Gastroesophageal sphincter (tissue), 4 donors: ENCODE measurements at regions not wholly inside any gene's neighbourhood (a gene's known extent, or its start where the extent isn't known, plus 50 kb on each side); places are given as distances from the start of the nearest gene placed in this dataset.
"Not testable (repeated sequence)": the region's sequence is repeated elsewhere in the genome, so short reads cannot be mapped to it uniquely, and the experiment has no call there.

Experiments used
- ATAC-seq: fragments of 150-250 bp; one replicate; pipeline ENCODE4 v1.9.1; 2016; ENCODE audit warnings: mild to moderate bottlenecking, moderate library complexity
- H3K27ac ChIP-seq, 4 donors: fragments of 200-600 bp; sonication (generic) in 3 of 4; 1 replicate in 3 of 4; 2 replicates in 1 of 4; pipeline ENCODE4 v1.5.1; 2016 to 2019
- H3K27me3 ChIP-seq: fragments of 200-600 bp; sonication (generic); one replicate; pipeline ENCODE4 v1.5.1; 2019
- H3K36me3 ChIP-seq, 2 donors: fragments of 200-600 bp; sonication (generic); one replicate each; pipeline ENCODE4 v1.5.1; 2019; ENCODE audit warnings: control low read depth in 1 of 2
- H3K4me1 ChIP-seq, 3 donors: fragments of 200-600 bp; sonication (generic); 1 replicate in 2 of 3; 2 replicates in 1 of 3; pipeline ENCODE4 v1.5.1; 2016 to 2019; ENCODE audit warnings: control low read depth in 2 of 3
- H3K4me3 ChIP-seq, 2 donors: fragments of 200-600 bp; sonication (generic); one replicate each; pipeline ENCODE4 v1.5.1; 2019; ENCODE audit warnings: mild to moderate bottlenecking in 1 of 2, moderate library complexity in 1 of 2
- H3K9me3 ChIP-seq, 3 donors: fragments of 200-600 bp; sonication (generic); one replicate each; pipeline ENCODE4 v1.5.1; 2017 to 2019; ENCODE audit warnings: control low read depth in 2 of 3
- EP300 ChIP-seq: sonication (generic); formaldehyde crosslinking; IDR thresholded peaks from one replicate; pipeline ENCODE4 v1.6.1; 2017; ENCODE audit warnings: antibody characterized with exemption, mild to moderate bottlenecking
- POLR2A ChIP-seq, 2 donors: fragments of 450-650 bp; IDR thresholded peaks; one replicate each; pipeline ENCODE4 v1.6.1; 2017; ENCODE audit warnings: antibody characterized with exemption in 2 of 2, mild to moderate bottlenecking in 2 of 2, moderate library complexity in 1 of 2
- POLR2AphosphoS5 ChIP-seq: sonication (generic); formaldehyde crosslinking; IDR thresholded peaks from one replicate; pipeline ENCODE4 v1.6.1; 2017; ENCODE audit warnings: antibody characterized with exemption
- WGBS, 2 donors: methylation state at CpG; one replicate each; pipeline ENCODE4 v1.1.5; 2018; ENCODE audit warnings: low coverage in 1 of 2; 5-methylcytosine and 5-hydroxymethylcytosine counted together
- TF ChIP-seq, protein P1 (sequence below), 4 experiments: fragments of 200-600 bp in 2 of 4; fragments of 450-650 bp in 2 of 4; sonication (generic) in 1 of 4; IDR thresholded peaks; one replicate each; pipeline ENCODE4 v1.5.1; 2017 to 2019; ENCODE audit warnings: antibody characterized with exemption in 4 of 4, mild to moderate bottlenecking in 2 of 4, moderate library complexity in 2 of 4

- ATAC-seq = no peak
- Histone ChIP-seq H3K27me3 (peaks cover 19% of the 10 kb centered on the region), H3K36me3 (no peaks in the 10 kb centered on the region), H3K9me3 (no peaks in the 10 kb centered on the region), H3K4me3 (no peak overlapping the region), H3K27ac (no peak overlapping the region), H3K4me1 (no peaks in the 10 kb centered on the region)
- 87 to 90% methylated on average over 4 of the region's 4 CpGs for WGBS, 2 donors
- TF ChIP-seq, protein P1, sequence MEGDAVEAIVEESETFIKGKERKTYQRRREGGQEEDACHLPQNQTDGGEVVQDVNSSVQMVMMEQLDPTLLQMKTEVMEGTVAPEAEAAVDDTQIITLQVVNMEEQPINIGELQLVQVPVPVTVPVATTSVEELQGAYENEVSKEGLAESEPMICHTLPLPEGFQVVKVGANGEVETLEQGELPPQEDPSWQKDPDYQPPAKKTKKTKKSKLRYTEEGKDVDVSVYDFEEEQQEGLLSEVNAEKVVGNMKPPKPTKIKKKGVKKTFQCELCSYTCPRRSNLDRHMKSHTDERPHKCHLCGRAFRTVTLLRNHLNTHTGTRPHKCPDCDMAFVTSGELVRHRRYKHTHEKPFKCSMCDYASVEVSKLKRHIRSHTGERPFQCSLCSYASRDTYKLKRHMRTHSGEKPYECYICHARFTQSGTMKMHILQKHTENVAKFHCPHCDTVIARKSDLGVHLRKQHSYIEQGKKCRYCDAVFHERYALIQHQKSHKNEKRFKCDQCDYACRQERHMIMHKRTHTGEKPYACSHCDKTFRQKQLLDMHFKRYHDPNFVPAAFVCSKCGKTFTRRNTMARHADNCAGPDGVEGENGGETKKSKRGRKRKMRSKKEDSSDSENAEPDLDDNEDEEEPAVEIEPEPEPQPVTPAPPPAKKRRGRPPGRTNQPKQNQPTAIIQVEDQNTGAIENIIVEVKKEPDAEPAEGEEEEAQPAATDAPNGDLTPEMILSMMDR (IDR thresholded peaks at IDR 0.05) = no peak
- no peak for TF ChIP-seq EP300
- no peak for TF ChIP-seq POLR2A (IDR thresholded peaks at IDR 0.05)
- TF ChIP-seq POLR2AphosphoS5 = no peak
These were observed 191.3 kb upstream of the IRX5 start for GRCh38 chr16:54739381-54739780.

DNA sequence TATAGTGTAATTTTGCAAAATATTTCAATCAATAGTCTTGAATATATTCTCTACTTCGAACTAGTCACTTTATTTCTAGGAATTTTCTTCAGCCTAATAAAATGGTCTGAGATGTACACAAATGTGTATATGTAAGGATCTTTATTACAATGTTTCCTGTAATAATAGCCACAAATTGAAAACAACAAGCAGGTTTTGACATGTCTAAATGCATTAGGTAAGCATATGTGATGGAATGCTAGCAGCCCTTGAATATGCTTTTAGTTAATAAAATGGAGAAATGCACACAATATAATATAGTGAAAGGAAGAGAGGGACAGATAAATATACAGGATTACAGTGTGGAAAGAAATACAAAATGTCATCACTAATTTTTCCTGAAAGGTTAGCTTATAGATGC, 196.5 kb upstream of the IRX5 start:
- Histone ChIP-seq H3K4me3 (no peak overlapping the region), H3K27ac (no peak overlapping the region), H3K9me3 (no peaks in the 10 kb centered on the region), H3K27me3 (peaks cover 6% of the 10 kb centered on the region), H3K36me3 (no peaks in the 10 kb centered on the region), H3K4me1 (no peaks in the 10 kb centered on the region)
- TF ChIP-seq EP300 = no peak
- TF ChIP-seq, protein P1 (IDR thresholded peaks at IDR 0.05) = no peak
- TF ChIP-seq POLR2AphosphoS5 = no peak
- TF ChIP-seq POLR2A (IDR thresholded peaks at IDR 0.05) = no peak
- ATAC-seq = no peak
- 59 to 89% methylated on average over 1 of the region's 1 CpG for WGBS, 2 donors

DNA sequence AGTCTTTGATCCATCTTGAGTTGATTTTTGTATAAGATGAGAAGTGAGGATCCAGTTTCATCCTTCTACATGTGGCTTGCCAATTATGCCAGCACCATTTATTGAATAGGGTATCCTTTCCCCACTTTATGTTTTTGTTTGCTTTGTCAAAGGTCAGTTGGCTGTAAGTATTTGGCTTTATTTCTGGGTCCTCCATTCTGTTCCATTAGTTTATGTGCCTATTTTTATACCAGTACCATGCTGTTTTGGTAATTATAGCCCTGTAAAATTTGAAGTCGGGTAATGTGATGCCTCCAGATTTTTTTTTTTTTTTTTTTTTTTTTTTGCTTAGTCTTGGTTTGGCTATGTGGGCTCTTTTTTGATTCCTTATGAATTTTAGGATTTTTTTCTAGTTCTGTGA, 203.0 kb upstream of the IRX5 start:
- not testable (repeated sequence) for H3K27ac ChIP-seq, H3K36me3 ChIP-seq

DNA sequence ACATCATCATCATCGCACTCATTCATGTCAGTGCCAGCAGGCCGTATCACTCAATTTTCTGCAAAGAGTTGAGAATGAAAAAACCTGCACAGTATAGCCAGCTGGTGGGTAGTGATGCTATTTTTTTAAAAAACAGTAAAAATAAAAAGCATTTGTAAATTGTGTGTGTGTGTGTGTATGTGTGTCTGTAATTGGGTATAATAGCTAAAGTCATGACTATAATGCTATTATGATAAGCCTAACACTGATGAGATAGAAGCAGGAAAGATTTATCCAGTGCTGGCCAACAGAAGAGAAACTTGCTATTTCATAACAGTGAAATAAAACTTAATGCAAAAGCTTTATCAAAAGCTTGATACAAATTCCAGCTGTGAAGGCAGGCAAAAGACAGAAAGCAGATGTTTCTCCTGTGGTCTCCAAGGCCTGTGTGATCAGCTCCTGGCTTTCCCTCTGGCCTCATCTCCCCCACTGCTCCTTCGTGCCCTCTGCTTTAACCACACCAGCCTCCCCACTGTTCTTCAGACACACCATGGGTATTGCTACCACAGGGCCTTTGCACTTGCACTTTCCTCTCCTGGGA, 206.2 kb upstream of the IRX5 start:
- H3K36me3 ChIP-seq = no peaks in the 10 kb centered on the region
- H3K27ac ChIP-seq = no peak overlapping the region
- TF ChIP-seq POLR2A (IDR thresholded peaks at IDR 0.05) (no peak), EP300 (no peak), POLR2AphosphoS5 (no peak)
- TF ChIP-seq, protein P1 (IDR thresholded peaks at IDR 0.05) = no peak
- 49 to 60% methylated on average over 3 of the region's 3 CpGs for WGBS, 2 donors
- no peak overlapping the region for H3K4me3 ChIP-seq
- H3K4me1 ChIP-seq = no peaks in the 10 kb centered on the region
- no peaks in the 10 kb centered on the region for H3K9me3 ChIP-seq
- H3K27me3 ChIP-seq = peaks cover 8% of the 10 kb centered on the region
- no peak for ATAC-seq

More for the DNA sequence above, 203.0 kb upstream of the IRX5 start:
- H3K4me1 ChIP-seq, H3K4me3 ChIP-seq, ATAC-seq, H3K27me3 ChIP-seq, H3K9me3 ChIP-seq: not testable (repeated sequence)
- 92% methylated on average over 1 of the region's 1 CpG; no CpG with 5 or more reads in 1 of the 2 donors for WGBS, 2 donors

- Histone ChIP-seq H3K4me1 (no peaks in the 10 kb centered on the region), H3K36me3 (no peaks in the 10 kb centered on the region), H3K27ac (no peak overlapping the region), H3K4me3 (no peak overlapping the region), H3K9me3 (no peaks in the 10 kb centered on the region), H3K27me3 (peaks cover 13% of the 10 kb centered on the region)
- TF ChIP-seq, protein P1 (IDR thresholded peaks at IDR 0.05) = no peak
- TF ChIP-seq POLR2A (IDR thresholded peaks at IDR 0.05) = no peak
- no peak for TF ChIP-seq EP300
- TF ChIP-seq POLR2AphosphoS5 = no peak
- 72 to 80% methylated on average over 2 of the region's 2 CpGs for WGBS, 2 donors
- no peak for ATAC-seq
These were observed 208.4 kb upstream of the IRX5 start for GRCh38 chr16:54722210-54722676.
